ENCODE measurements at regions not wholly inside any gene's neighbourhood (a gene's known extent, or its start where the extent isn't known, plus 50 kb on each side); places are given as distances from the start of the nearest gene placed in this dataset.

DNA sequence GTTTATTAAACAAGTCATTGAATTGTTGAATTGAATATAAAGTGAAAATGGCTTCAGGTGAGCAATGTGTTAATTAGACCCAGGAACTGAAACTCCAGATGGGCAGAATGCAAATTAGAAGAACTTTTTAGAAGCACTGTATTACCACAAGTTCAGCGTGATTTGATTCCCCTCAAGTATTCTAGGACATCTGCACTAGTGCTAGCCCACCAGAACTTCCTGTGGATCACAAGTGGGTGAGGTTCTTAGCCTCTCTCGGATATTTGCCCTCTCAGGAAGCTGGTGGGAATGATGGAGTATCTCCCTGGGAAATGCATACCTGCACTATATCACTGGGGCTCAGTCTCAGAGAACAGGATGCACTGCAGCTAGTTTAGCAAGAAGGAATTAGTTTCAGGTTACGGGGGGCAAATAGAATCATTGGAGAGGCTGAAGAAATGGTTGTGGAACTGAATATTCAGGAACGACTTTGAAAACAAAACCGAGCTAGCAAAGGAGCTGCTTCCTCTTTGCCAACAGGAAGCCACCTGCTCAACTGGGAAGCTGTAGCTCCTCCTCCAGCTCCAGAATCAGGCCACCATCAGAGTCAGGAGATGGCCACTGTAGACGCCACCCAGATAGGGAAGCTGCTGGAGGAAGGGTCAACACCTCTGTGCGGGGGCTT lies 74.3 kb downstream of the DHCR7 start:
- Histone ChIP-seq H3K4ac (ENCODE audit: low read depth, low read length) (no peak overlapping the region), H2BK15ac (ENCODE audit: low read depth, low read length) (no peak overlapping the region), H2AK5ac (ENCODE audit: insufficient read length, low read length) (no peak overlapping the region), H3K9me3 (ENCODE audit: control insufficient read depth, low read depth, low read length) (no peaks in the 10 kb centered on the region), H3K27me3 (ENCODE audit: insufficient read depth, low read length) (no peaks in the 10 kb centered on the region), H3K27ac (ENCODE audit: insufficient read length, low read depth, low read length) (no peak overlapping the region), H2AFZ (ENCODE audit: low read length) (no peak overlapping the region), H3K79me2 (ENCODE audit: insufficient read depth, low read length) (no peaks in the 10 kb centered on the region), H3K9ac (ENCODE audit: extremely low read depth, insufficient read length, low read length) (no peak overlapping the region), H4K91ac (ENCODE audit: insufficient read length, low read depth, low read length) (no peak overlapping the region), H4K20me1 (ENCODE audit: control insufficient read depth, insufficient read depth, insufficient read length) (no peaks in the 10 kb centered on the region), H3K23ac (ENCODE audit: insufficient read length, low read depth, low read length) (no peak overlapping the region), H2BK12ac (ENCODE audit: insufficient read length, low read depth, low read length) (no peak overlapping the region), H2BK20ac (ENCODE audit: low read depth, low read length, poor library complexity, severe bottlenecking) (no peak overlapping the region), H4K8ac (replicated peaks; ENCODE audit: insufficient read length, low read depth, low read length) (no peak overlapping the region), H3K14ac (ENCODE audit: insufficient read depth, low read length) (no peak overlapping the region), H4K5ac (ENCODE audit: insufficient read length, low read depth, low read length) (no peak overlapping the region), H3K18ac (ENCODE audit: insufficient read length, low read depth, low read length) (no peak overlapping the region), H2BK5ac (ENCODE audit: insufficient read length, low read length) (no peak overlapping the region), H3K79me1 (ENCODE audit: insufficient read depth, low read depth, low read length, poor library complexity, severe bottlenecking) (no peaks in the 10 kb centered on the region), H2BK120ac (ENCODE audit: low read depth, low read length, poor library complexity, severe bottlenecking) (no peak overlapping the region), H3K4me1 (ENCODE audit: insufficient read depth, low read length) (peaks cover 7% of the 10 kb centered on the region), H3K4me2 (ENCODE audit: insufficient read depth, insufficient read length, low read length) (no peak overlapping the region), H3K23me2 (ENCODE audit: insufficient read length, low read depth, low read length, poor library complexity, severe bottlenecking) (no peaks in the 10 kb centered on the region), H3K56ac (ENCODE audit: insufficient read length, low read depth, low read length) (no peak overlapping the region), H3T11ph (ENCODE audit: low read length) (no peak overlapping the region)
- Mint-ChIP-seq H3K4me3 (no peak overlapping the region), H3K9me3 (peaks cover 0 to 6% of the 10 kb centered on the region in 2 experiments; a peak in 3 of 5 replicates), H3K36me3 (ENCODE audit: insufficient read depth in 1 of 3, low read depth in 3 of 3) (peaks cover 0 to 2% (median 0%) of the 10 kb centered on the region in 3 experiments; a peak in 2 of 7 replicates), H3K4me1 (peaks cover 6 to 14% of the 10 kb centered on the region in 2 experiments), H3K27ac (no peak overlapping the region), H3K27me3 (ENCODE audit: low read depth) (peaks cover 28% of the 10 kb centered on the region)
- WGBS (ENCODE audit: extremely low coverage, insufficient read length, low lambda C conversion rate), result no CpG with 5 or more reads among the region's 7 CpGs
- TF ChIP-seq CTCF (conservative IDR thresholded peaks at IDR 0.05), result no peak
- no peak for DNase-seq

Measured in H9 (cell line).